GM12892 (cell line): ENCODE measurements at regions not wholly inside any gene's neighbourhood (a gene's known extent, or its start where the extent isn't known, plus 50 kb on each side); places are given as distances from the start of the nearest gene placed in this dataset.

Source experiments
- POLR2A ChIP-seq: IDR thresholded peaks from 2 replicates; pipeline ENCODE4 v1.6.1; 2011; ENCODE audit warnings: low read depth, low read length, control low read depth
- POLR2AphosphoS5 ChIP-seq: IDR thresholded peaks from 2 replicates; pipeline ENCODE4 v1.6.1; 2011; ENCODE audit warnings: low read depth, low read length, control low read depth

GRCh38 chr14:97446087-97446486 lies 648.9 kb downstream of the VRK1 start:
- no peak for TF ChIP-seq POLR2A
- no peak for TF ChIP-seq POLR2AphosphoS5
